Neural crest cell (in vitro differentiated cells): ENCODE measurements at regions not wholly inside any gene's neighbourhood (a gene's known extent, or its start where the extent isn't known, plus 50 kb on each side); places are given as distances from the start of the nearest gene placed in this dataset.

Experiments
- DNase-seq: peaks from one replicate; pipeline ENCODE4 v3.0.0; 2021; ENCODE audit warnings: low read depth, mixed read lengths, low spot score
- H3K27ac Mint-ChIP-seq: one replicate; pipeline ENCODE4 v1.8.0; 2021; ENCODE audit warnings: mild to moderate bottlenecking, mixed read lengths; ENCODE audit not compliant: unreplicated experiment
- H3K27me3 Mint-ChIP-seq: 2 replicates; pipeline ENCODE4 v1.8.0; 2021; ENCODE audit warnings: low read depth, mild to moderate bottlenecking, mixed read lengths
- H3K36me3 Mint-ChIP-seq: 2 replicates; pipeline ENCODE4 v1.8.0; 2021; ENCODE audit warnings: low read depth, mild to moderate bottlenecking, mixed read lengths
- H3K4me1 Mint-ChIP-seq: 2 replicates; pipeline ENCODE4 v1.8.0; 2021; ENCODE audit warnings: mixed read lengths
- H3K4me3 Mint-ChIP-seq: one replicate; pipeline ENCODE4 v1.8.0; 2021; ENCODE audit warnings: mild to moderate bottlenecking, mixed read lengths
- H3K9me3 Mint-ChIP-seq: 2 replicates; pipeline ENCODE4 v1.8.0; 2021; ENCODE audit warnings: mixed read lengths
- TF ChIP-seq, protein P1 (sequence below): fragments of 200-600 bp; sonication (generic); conservative IDR thresholded peaks from 2 replicates; pipeline ENCODE4 v1.5.0; 2021; ENCODE audit warnings: antibody characterized with exemption, mild to moderate bottlenecking

- H3K36me3 Mint-ChIP-seq: no peaks in the 10 kb centered on the region
- no peaks in the 10 kb centered on the region for H3K9me3 Mint-ChIP-seq
- TF ChIP-seq, protein P1, sequence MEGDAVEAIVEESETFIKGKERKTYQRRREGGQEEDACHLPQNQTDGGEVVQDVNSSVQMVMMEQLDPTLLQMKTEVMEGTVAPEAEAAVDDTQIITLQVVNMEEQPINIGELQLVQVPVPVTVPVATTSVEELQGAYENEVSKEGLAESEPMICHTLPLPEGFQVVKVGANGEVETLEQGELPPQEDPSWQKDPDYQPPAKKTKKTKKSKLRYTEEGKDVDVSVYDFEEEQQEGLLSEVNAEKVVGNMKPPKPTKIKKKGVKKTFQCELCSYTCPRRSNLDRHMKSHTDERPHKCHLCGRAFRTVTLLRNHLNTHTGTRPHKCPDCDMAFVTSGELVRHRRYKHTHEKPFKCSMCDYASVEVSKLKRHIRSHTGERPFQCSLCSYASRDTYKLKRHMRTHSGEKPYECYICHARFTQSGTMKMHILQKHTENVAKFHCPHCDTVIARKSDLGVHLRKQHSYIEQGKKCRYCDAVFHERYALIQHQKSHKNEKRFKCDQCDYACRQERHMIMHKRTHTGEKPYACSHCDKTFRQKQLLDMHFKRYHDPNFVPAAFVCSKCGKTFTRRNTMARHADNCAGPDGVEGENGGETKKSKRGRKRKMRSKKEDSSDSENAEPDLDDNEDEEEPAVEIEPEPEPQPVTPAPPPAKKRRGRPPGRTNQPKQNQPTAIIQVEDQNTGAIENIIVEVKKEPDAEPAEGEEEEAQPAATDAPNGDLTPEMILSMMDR: no peak
- no peak overlapping the region for H3K27ac Mint-ChIP-seq
- peaks cover 2% of the 10 kb centered on the region for H3K27me3 Mint-ChIP-seq
- H3K4me1 Mint-ChIP-seq: peaks cover 12% of the 10 kb centered on the region
- no peak for DNase-seq
- H3K4me3 Mint-ChIP-seq: no peak overlapping the region
These were observed 719.0 kb upstream of the ZNF385D start for GRCh38 chr3:22469995-22470394.

DNA sequence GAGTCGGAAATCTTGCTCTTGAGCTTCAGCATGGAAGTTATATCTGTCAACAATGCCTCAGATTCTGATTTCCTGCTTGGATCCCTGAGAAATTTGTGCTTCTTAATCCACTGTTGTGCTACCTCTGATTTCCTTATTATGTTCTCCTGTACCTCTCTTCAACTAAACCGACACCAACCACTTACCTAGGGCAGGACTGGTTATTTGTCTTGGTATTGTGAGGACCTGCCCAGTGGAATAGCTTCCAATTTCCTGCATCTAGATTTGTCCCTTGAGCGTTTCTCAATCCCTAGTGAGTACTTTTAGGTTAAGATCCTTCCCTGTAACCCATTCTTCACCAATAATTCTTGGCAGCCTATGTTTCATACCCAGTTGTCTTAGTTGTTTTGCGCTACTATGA lies 720.5 kb upstream of the ZNF385D start:
- Mint-ChIP-seq H3K36me3 (no peaks in the 10 kb centered on the region), H3K4me1 (no peaks in the 10 kb centered on the region), H3K27me3 (peaks cover 2% of the 10 kb centered on the region), H3K9me3 (no peaks in the 10 kb centered on the region), H3K27ac (peak overlapping the region; percentile 37), H3K4me3 (no peak overlapping the region)
- no peak for DNase-seq
- TF ChIP-seq, protein P1: no peak

DNA sequence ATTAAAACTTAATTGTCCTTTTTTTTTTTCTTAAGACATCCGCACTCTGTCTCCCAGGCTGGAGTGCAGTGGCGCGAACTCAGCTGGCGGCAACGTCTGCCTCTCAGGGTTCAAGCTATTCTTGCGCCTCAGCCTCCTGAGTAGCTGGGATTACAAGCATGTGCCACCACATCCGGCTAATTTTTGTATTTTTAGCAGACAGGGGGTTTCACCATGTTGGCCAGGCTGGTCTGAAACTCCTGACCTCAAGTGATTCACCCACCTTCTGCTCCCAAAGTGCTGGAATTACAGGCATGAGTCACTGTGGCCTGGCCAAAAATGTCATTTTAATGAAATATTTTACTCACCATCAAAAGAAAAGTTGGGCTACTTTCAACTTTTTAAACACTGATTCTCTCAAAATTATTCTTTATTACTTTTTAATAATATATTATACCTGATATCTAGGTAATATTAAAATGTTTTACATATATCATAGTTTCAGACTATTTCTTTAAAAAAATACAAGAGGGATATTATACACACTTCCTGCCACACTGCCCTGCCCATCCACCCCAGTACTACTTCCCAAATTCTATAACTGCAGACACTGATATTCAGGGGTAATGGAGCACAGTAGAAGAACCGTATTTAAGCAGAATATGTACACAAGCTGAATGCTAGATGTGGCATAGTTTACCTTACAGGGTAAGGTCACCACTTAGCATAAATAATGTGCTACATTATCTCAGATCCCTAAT lies 723.9 kb upstream of the ZNF385D start:
- H3K27ac Mint-ChIP-seq: no peak overlapping the region
- no peaks in the 10 kb centered on the region for H3K9me3 Mint-ChIP-seq
- H3K4me3 Mint-ChIP-seq: no peak overlapping the region
- H3K27me3 Mint-ChIP-seq: no peaks in the 10 kb centered on the region
- no peaks in the 10 kb centered on the region for H3K36me3 Mint-ChIP-seq
- no peak for DNase-seq
- no peaks in the 10 kb centered on the region for H3K4me1 Mint-ChIP-seq
- TF ChIP-seq, protein P1: no peak

GRCh38 chr3:22475665-22476240 lies 724.7 kb upstream of the ZNF385D start:
- H3K27ac Mint-ChIP-seq: no peak overlapping the region
- TF ChIP-seq, protein P1: no peak
- H3K4me3 Mint-ChIP-seq: no peak overlapping the region
- H3K9me3 Mint-ChIP-seq: no peaks in the 10 kb centered on the region
- H3K4me1 Mint-ChIP-seq: no peaks in the 10 kb centered on the region
- H3K27me3 Mint-ChIP-seq: no peaks in the 10 kb centered on the region
- H3K36me3 Mint-ChIP-seq: no peaks in the 10 kb centered on the region
- no peak for DNase-seq

- TF ChIP-seq, protein P1: no peak
- H3K27ac Mint-ChIP-seq: no peak overlapping the region
- H3K4me1 Mint-ChIP-seq: no peaks in the 10 kb centered on the region
- H3K36me3 Mint-ChIP-seq: no peaks in the 10 kb centered on the region
- H3K9me3 Mint-ChIP-seq: no peaks in the 10 kb centered on the region
- no peak for DNase-seq
- no peak overlapping the region for H3K4me3 Mint-ChIP-seq
- H3K27me3 Mint-ChIP-seq: no peaks in the 10 kb centered on the region
These were observed 726.0 kb upstream of the ZNF385D start for GRCh38 chr3:22476976-22477375.
